Tibial nerve (tissue), 3 donors: ENCODE measurements at regions not wholly inside any gene's neighbourhood (a gene's known extent, or its start where the extent isn't known, plus 50 kb on each side); places are given as distances from the start of the nearest gene placed in this dataset.

Experiments used
- POLR2A ChIP-seq, 2 donors: fragments of 450-650 bp; IDR thresholded peaks; one replicate each; pipeline ENCODE4 v1.6.1; 2017; ENCODE audit warnings: antibody characterized with exemption in 2 of 2, mild to moderate bottlenecking in 2 of 2, moderate library complexity in 2 of 2
- TF ChIP-seq, protein P1 (sequence below), 5 experiments: fragments of 200-600 bp in 3 of 5; fragments of 450-650 bp in 2 of 5; sonication (generic) in 3 of 5; IDR thresholded peaks; one replicate each; pipeline ENCODE4 v1.5.1; 2016 to 2019; ENCODE audit warnings: antibody characterized with exemption in 5 of 5, mild to moderate bottlenecking in 3 of 5, moderate library complexity in 2 of 5

DNA sequence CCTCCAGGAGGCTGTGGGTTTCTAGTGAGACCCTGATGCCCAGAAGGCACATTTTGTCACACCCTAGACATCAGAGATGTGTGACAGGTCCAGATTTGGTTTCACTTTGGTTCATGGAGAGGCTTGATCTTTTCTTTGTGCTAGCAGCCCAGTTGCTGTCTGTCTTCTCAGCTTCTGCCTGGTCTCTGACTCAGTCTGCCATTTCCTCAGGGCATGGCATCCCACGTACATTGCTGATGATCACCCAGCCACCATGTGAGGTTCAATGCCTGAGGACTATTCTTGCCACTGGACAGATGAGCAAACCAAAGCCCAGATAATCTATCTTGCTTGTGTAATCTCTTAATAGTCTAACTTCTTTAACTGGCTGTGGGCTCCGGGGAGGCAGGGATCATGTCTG, 144.9 kb upstream of the MRPS22 start:
- TF ChIP-seq, protein P1, sequence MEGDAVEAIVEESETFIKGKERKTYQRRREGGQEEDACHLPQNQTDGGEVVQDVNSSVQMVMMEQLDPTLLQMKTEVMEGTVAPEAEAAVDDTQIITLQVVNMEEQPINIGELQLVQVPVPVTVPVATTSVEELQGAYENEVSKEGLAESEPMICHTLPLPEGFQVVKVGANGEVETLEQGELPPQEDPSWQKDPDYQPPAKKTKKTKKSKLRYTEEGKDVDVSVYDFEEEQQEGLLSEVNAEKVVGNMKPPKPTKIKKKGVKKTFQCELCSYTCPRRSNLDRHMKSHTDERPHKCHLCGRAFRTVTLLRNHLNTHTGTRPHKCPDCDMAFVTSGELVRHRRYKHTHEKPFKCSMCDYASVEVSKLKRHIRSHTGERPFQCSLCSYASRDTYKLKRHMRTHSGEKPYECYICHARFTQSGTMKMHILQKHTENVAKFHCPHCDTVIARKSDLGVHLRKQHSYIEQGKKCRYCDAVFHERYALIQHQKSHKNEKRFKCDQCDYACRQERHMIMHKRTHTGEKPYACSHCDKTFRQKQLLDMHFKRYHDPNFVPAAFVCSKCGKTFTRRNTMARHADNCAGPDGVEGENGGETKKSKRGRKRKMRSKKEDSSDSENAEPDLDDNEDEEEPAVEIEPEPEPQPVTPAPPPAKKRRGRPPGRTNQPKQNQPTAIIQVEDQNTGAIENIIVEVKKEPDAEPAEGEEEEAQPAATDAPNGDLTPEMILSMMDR (IDR thresholded peaks at IDR 0.05) = no peak
- TF ChIP-seq POLR2A (IDR thresholded peaks at IDR 0.05) = no peak
